ENCODE measurements at regions not wholly inside any gene's neighbourhood (a gene's known extent, or its start where the extent isn't known, plus 50 kb on each side); places are given as distances from the start of the nearest gene placed in this dataset.
"Not testable (repeated sequence)": the region's sequence is repeated elsewhere in the genome, so short reads cannot be mapped to it uniquely, and the experiment has no call there.

DNA sequence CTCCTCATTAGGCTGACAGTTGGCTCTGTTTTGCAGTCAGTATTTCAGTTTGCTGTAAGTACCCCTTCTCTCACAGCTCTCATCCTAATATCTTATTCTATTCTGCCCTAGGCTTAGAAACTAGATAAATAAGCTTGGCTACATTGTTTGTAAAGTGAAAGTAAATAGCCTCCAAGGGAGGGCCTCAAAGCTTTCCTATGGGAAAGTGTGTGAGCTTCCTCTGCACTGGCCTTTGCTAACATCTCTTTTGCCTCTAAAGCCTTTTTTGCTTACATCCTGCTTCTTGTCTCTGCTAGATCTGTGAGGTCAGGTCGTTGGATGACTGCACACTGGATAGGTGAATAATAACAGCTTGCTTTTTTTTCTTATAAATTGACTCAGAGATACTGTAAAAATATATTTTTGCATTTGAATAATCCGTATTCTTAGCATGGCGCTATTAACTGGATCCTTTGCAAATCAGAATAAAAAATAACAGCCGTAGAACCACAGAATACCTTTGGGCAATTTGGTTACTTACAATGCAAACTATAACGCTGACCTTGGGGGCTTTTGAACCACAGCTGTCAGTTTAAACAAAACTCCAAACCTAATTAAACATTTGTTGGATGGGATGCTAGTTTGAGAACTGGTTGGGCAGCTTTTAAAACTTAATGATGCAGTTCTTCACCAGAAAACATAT is 55.1 kb downstream of the TTC6 start:
- DNase-seq (ENCODE audit: low spot score) = no peak

- no peak for DNase-seq (ENCODE audit: low spot score)
Observed at GRCh38 chr14:37652042-37652441, 56.6 kb downstream of the TTC6 start.

- no peak for DNase-seq (ENCODE audit: low spot score)
Observed at GRCh38 chr14:37655418-37655817, 60.0 kb downstream of the TTC6 start.

GRCh38 chr14:37658156-37658555 is 62.7 kb downstream of the TTC6 start:
- no peak for DNase-seq (ENCODE audit: low spot score)

- no peak for DNase-seq (ENCODE audit: low spot score)
Observed at GRCh38 chr14:37663498-37663897, 68.1 kb downstream of the TTC6 start.

GRCh38 chr14:37665479-37665878 is 70.0 kb downstream of the TTC6 start:
- no peak for DNase-seq (ENCODE audit: low spot score)

DNA sequence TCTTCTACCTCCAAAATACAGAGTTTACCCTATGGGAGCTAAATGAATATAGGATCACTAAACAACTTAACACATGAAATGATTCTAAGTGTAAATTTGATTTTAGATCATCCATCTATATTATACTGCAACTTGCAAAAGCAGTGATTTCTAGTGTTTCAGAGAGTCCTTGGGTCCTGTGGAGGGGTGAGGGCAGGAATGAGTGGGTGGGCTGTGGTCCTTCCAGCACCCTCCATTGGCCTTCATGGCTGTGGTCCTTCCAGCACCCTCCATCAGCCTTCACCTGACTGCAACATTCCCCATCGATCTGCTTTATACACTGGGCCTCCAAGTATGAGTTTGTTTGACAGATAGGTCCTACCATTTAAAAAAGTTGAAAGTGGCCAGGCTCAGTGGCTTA is 70.5 kb downstream of the TTC6 start:
- DNase-seq (ENCODE audit: low spot score) = no peak

DNA sequence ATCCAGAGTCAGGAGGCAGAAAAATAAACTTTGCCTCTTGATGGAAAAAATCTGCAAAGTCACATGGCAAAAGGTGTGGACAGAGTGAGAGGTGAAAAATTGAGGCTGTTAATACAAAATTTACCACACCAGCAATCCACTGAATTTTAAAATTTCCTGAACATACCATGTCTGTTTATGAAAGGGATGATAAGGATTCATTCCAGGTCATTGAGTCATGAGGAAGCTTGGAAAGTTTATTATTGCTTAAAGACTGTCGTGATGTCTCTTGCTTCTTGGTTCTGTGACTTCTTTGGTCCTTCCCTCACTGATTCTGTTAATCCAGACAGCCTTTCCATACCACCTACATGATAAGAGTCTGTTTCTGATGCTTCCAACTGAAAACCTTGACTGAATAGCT is 73.2 kb downstream of the TTC6 start:
- DNase-seq (ENCODE audit: low spot score) = no peak

GRCh38 chr14:37669242-37669641 is 73.8 kb downstream of the TTC6 start:
- DNase-seq (ENCODE audit: low spot score) = no peak

DNA sequence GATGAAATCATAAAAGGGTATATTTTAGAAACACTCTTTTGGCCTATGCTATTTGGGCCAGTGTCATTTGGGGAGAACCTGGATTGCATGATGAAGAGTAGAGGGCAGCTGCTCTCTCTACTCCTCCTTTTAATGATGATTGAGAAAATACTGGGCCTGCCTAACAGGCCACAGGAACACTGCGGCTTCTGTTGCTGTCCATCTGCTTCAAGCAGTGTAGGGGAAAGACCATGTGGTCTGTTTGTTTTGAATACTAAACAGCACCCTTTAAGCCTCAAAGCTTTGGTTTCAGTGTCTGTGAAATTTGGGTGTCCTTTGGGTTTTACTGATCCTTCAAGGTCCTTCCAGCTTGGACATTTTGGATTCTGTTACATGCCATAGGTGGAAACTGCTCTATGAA is 78.0 kb downstream of the TTC6 start:
- no peak for DNase-seq (ENCODE audit: low spot score)

DNA sequence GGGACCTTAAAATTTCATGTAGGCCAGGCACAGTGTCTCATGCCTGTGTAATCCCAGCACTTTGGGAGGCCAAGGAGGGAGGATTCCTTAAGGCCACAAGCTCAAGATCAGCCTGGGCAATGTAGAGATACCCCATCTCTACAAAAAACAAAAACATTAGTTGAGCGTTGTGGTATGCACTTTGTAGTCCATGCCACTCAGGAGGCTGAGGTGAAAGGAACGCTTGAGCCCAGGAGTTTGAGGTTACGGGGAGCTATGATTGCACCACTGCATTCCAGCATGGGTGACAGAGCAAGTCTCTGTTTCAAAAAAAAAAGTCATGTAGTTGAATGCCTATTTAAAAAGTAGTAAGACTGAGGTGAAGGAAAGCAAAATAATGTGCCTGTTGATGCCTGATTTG is 83.5 kb downstream of the TTC6 start:
- DNase-seq (ENCODE audit: low spot score) = no peak

DNA sequence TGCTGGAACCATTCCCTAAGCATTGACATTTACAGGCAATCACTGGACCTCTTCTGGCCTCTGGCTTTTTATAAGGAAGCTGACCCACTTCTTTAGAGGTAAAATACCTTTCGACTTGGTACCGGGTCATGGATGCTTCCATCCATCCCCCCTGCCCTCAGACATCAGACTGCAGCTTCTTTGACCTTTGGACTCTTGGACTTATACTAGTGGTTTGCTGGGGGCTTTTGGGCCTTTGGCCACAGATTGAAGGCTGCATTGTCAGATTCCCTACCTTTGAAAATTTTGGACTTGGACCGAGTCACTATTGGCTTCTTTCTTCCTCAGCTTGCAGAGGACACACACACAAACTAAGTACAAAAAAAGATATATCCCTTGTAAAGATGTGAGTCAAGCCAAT is 86.1 kb downstream of the TTC6 start:
- no peak for DNase-seq (ENCODE audit: low spot score)

GRCh38 chr14:37692680-37693079 is 97.3 kb downstream of the TTC6 start:
- DNase-seq (ENCODE audit: low spot score) = not testable (repeated sequence)

GRCh38 chr14:37693420-37693819 is 98.0 kb downstream of the TTC6 start:
- DNase-seq (ENCODE audit: low spot score) = not testable (repeated sequence)

DNA sequence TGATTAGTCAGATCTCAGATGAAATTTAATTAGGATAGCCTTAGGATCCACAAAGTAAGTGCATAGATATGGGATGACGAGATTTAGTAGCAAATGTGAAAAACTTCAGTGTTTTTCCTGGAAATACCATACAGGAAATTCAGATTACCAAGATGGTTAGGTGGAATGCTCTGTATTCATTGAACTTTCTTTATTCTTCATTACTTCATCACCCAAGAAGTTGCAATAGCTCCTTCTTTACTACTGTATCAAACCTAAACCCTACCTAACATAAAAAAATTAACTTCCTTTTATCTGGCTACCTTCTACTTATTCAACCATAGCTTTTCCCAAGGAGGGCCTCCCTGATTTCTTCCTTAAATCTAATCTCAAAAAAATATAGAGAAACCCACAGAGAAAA is 100.4 kb downstream of the TTC6 start:
- DNase-seq (ENCODE audit: low spot score) = no peak

DNA sequence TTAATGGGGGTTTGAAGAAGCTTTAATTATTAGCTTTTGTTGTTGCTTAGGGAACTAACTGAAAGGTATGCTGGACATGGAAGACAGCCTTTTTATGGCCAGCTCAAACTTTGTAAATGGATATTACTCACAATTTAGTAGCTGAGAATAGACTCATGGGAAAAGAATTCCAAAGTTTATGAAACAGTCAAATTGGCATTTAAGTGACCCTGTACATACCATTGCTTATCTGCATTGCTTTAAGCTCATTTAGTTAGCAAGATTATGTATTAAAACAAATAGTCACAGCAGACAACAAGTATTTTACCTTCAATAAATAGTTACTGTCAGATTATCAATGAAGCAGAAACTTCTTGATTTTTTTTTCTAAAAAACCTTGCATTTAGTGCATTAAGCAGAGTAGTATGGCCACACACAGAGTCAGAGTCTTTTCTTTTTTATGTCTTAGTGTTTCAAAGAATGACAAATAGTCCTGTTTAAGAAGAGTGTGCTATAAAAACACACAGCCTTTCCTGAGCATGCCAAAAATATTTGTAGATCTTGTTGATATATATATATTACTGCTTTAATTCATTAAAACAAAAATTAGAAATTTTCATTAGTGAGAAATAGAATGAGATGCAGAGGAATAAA is 102.2 kb downstream of the TTC6 start:
- no peak for DNase-seq (ENCODE audit: low spot score)

- no peak for DNase-seq (ENCODE audit: low spot score)
Observed at GRCh38 chr14:37698840-37699777, 103.7 kb downstream of the TTC6 start.

- no peak for DNase-seq (ENCODE audit: low spot score)
Observed at GRCh38 chr14:37707716-37708115, 112.3 kb downstream of the TTC6 start.

DNA sequence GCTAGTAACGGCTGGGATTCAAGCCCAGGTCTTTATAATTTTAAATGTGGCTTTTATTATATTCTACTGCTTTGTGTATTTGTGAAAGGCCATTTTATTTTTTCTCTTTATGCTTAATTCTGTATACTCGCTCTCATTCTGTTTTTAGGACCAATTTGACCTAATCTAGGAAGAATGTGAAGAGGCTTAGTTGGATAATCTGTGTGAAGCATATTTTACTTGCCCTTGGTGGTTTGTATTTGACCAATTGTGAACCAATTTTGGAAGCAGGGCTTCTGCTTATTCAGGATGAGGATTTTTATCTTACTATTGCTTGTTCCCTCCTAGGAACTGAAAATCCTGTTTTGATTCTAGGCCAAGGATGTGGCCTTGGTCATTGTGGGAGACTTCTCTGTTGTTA is 113.1 kb downstream of the TTC6 start:
- DNase-seq (ENCODE audit: low spot score) = no peak

DNA sequence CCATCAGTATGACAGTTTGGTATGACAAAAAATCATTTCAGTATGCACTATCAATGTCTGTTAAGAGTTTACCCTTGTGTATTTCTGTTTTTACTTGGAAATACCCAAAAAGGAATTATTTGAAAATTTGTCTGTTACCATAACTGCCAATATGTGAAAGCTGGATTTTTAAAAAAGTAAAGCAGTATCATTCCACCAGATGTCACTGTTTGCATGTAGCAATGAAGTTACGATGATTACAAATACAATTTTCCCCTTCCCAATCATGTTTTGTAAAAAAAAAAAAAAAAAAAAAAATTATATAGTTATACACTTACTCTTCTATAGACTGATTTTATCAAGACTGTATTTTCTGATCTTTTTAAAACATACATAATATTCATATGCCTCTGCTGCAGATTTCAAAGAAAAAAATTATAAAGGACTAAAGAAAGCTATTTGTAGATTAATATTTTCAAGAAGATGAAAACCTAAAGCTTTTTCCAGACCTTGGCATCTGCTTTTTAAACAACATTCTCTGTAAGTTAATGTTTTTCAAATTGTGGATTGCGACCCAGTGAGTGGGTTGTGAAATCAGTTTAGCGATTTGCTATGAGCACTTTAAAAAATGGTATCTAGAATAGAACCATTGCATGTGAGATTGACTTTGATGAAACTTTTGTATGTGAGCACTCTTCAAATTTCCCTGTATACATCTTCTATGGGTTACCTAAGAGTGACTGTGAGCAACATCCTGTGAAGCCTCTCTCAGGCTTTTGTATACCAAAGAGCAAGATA is 114.2 kb downstream of the TTC6 start:
- DNase-seq (ENCODE audit: low spot score) = peak; percentile 25

DNA sequence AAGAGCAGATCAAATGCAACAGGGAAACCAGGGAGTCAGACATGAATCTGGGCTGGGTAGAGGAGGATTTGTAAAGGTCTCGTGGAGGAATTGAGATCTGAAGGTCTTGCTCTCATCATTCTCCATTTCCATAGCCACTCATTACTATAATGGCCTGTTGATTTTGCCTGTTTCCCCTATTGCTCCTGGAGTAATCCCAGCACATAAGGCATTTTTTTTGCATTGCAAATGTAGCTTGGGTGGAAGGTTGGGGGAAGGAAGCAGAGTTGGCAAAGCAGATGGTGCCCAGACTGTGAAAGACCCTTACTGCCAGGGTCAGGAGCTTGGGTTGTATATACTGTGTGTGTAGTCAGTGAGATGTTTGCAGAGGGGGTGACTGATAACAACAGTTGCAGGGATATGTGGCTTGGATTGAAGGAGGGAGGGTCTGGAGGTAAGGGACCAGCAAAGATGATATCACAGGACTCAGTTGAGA is 116.0 kb downstream of the TTC6 start:
- no peak for DNase-seq (ENCODE audit: low spot score)
